Cardiac septum (tissue), 1 donor: ENCODE measurements at regions not wholly inside any gene's neighbourhood (a gene's known extent, or its start where the extent isn't known, plus 50 kb on each side); places are given as distances from the start of the nearest gene placed in this dataset.

Experiments
- DNase-seq: peaks from one replicate; pipeline ENCODE4 v3.0.0-alpha.2; 2020; ENCODE audit warnings: low spot score
- intact Hi-C: fragments of 100-400 bp; cut with DNase I; formaldehyde crosslinking; loops from one replicate; pipeline ENCODE4 v1.14.0; 2022
- donor health status: DM: no; HTN: no; CAD: no.

DNA sequence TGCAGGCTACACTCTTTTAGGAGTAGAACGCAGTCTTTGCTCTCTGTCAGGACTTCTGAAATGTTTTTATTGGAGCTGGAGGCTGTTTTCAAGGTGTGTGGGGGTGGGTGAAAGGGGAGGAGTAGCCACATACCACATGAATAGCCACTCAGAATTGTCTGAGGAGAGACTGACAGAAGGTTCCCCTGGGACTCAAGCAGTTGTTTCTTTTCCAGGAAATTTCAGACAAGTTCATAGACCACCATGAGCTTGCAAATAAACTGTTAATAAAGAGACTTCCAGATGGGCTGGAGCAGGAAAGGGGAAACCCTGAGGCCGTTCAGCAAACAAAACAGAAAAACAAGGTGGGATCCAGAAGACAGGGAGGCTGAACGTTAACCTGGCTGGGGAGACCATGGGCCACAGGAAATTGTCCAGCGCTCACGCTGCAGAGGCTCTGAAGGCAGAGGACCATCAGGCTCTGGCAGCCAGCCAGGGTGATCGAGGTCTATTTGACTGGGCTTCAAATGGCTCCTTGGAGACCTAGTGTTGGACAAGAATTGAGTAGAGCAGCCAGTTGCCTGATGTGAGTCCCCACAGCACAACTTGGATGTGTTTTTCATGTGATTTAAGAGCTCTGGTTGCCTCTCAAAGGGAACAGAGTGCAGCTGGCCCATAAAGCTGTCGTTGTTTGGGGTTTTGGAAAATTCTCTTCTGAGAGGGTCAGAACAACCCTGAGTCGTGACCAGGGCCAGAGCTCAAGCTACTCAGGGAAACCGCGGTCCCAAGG lies 159.2 kb upstream of the RAI14 start:
- no peak for DNase-seq
- intact Hi-C loops: no loop called here

GRCh38 chr5:34497470-34497808 lies 158.7 kb upstream of the RAI14 start:
- intact Hi-C loops: no loop called here
- no peak for DNase-seq

DNA sequence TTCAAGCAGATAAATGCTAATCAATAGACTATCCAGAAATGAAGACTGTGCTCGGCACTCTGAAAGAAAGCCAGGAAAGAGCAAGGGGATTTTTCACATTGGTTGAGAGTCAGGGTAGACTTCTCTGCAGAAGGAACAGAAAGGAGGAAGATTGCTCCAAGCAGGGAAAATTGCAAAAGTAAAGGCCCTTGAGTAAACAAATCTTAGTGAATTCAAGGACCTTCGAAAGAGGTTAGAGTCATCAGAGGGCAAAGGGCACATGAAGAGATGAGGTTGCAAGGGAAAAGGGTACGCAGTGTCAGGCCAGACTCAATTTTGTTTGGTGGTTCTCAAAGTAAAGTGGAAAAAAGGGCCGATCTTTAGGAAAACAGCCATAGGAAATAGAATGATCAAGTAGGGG lies 157.6 kb upstream of the RAI14 start:
- DNase-seq: no peak
- intact Hi-C loops: no loop called here

- DNase-seq: no peak
- intact Hi-C loops: no loop called here
Measured at GRCh38 chr5:34499001-34499734, 157.0 kb upstream of the RAI14 start.

DNA sequence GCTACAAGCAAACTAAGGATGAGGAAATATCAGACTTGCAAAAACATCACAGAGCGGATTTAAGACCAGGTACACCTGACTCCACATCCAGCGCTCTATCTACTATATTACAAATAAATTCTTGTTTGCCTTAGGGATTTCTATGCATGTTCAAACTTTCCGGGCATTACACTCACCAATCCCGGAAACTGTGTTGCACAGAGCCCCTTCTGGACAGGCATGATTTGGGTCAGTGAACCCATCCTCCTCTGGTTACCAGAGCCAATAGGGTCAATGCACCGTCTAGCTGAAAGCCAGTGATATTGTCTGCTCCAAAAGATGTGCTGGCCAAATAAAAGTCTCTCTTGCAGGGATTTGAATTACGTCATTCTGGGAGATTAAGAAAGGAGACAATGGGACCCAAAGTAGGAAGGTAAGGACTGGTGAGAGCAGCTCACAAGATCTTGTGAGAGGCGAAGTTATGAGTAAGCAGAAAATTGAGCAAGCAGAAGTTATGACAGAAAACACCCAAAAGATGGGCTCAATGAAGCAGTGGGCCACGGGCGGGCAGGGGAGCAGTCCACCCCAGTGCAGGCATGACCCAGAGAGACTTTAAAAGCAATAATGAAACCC lies 155.8 kb upstream of the RAI14 start:
- DNase-seq: no peak
- intact Hi-C loops: no loop called here

GRCh38 chr5:34501016-34501415 lies 155.1 kb upstream of the RAI14 start:
- intact Hi-C loops: no loop called here
- DNase-seq: no peak

DNA sequence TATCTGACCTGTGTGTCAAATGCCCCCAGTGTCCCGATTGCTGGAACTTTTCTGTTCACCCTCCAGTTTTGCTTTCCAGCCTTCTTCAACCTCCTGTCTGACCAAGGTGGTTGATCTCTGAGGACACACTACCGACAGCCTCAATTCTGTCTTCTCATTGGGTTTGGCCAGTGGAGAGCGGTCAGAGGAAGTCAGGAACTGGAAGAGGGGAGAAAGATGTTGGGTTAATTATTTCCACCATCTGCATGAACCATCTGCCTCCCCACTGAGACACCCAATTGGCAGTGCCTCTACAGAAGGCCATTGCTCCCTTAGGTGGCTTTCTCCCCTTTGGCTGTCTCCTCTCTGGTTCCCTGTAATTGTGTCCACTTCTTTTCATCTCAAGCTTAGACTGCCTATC lies 154.3 kb upstream of the RAI14 start:
- DNase-seq: no peak
- intact Hi-C loops: no loop called here

- intact Hi-C loops: no loop called here
- no peak for DNase-seq
Measured at GRCh38 chr5:34502581-34502980, 153.5 kb upstream of the RAI14 start.

- no peak for DNase-seq
- intact Hi-C loops: no loop called here
Measured at GRCh38 chr5:34503379-34504253, 152.5 kb upstream of the RAI14 start.

GRCh38 chr5:34504967-34505366 lies 151.2 kb upstream of the RAI14 start:
- no peak for DNase-seq
- intact Hi-C loops: no loop called here

GRCh38 chr5:34505731-34506130 lies 150.4 kb upstream of the RAI14 start:
- intact Hi-C loops: no loop called here
- DNase-seq: no peak

GRCh38 chr5:34507933-34508332 lies 148.2 kb upstream of the RAI14 start:
- DNase-seq: no peak
- intact Hi-C loops: no loop called here

DNA sequence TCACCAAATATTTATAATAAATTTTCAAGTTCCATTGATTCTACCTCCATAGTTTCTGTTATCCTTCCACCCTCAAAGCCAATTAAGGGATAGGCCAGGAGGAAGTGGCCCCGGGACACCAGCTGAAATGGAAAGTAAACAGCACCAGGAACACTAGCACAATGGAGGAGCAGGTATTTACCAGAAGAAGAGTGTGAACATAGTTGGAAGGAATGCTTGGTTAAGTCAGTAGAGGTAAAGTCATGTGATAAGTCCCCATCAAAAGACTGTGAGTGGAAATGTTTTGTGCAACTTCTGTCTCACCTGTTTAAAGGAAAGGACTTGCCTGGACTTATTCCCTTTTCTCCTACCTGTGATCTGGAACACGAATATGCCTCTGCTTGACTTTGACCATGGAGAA lies 146.7 kb upstream of the RAI14 start:
- no peak for DNase-seq
- intact Hi-C loops: no loop called here

GRCh38 chr5:34510002-34510401 lies 146.1 kb upstream of the RAI14 start:
- intact Hi-C loops: no loop called here
- DNase-seq: no peak

- intact Hi-C loops: no loop called here
- DNase-seq: no peak
Measured at GRCh38 chr5:34511063-34511462, 145.1 kb upstream of the RAI14 start.

DNA sequence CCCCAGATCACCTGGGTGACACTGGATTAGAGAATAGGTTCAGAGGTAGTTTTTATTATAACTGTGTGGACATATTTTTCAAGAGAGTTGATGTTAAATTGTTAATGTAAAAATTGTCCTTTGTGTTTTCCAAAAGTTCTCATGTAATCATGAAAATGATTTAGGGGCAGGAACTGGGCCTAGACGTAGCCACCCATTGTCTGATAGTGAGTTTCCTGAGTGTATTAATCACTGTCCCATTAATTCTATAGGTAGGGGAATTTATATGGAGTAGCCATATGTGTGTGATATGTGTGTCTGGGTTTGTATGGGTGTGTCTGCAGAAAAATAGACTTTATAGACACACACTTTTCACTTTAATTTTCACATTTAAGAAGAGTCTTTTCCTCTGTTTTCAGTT lies 144.6 kb upstream of the RAI14 start:
- no peak for DNase-seq
- intact Hi-C loops: no loop called here

GRCh38 chr5:34511915-34512314 lies 144.2 kb upstream of the RAI14 start:
- intact Hi-C loops: no loop called here
- no peak for DNase-seq

GRCh38 chr5:34516166-34516565 lies 140.0 kb upstream of the RAI14 start:
- no peak for DNase-seq
- intact Hi-C loops: no loop called here

DNA sequence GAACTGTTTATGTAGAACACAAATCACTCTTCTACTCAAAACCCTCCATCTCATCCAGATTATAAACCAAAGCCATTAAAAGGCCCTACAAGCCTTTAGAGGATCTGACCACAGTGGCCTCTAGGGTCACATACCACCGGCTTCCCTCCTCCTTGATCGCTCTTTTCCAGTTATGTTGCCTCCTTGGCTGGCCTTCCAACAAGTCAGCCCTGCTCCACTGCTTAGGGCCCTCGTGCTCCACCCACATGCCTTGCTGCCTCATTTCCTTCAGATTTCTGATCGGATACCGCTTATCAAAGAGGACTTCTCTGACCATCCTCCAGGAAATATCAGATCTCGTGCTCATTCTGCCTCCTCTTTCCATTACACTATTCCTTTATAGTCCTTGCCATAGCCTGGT lies 139.4 kb upstream of the RAI14 start:
- DNase-seq: no peak
- intact Hi-C loops: no loop called here

DNA sequence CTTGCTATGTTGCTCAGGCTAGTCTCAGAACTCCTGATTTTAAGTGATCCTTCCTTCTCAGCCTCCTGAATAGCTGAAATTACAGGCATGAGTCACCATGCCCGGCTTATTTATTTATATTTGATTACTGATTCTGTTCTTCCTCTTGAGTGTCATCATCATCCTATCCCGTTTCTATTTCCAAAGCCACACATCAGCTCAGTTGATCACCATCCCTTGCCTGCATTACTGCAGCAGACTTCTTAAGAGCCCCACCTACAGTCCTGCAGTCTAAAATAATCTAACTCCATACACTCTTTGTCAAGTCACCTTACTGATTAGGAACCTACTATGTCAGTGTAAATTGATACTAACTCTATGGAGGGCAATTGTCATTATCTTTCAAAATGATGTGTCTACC lies 138.9 kb upstream of the RAI14 start:
- intact Hi-C loops: no loop called here
- DNase-seq: no peak
